Fibroblast of lung (primary cell): ENCODE measurements at regions not wholly inside any gene's neighbourhood (a gene's known extent, or its start where the extent isn't known, plus 50 kb on each side); places are given as distances from the start of the nearest gene placed in this dataset.

Experiments
- DNase-seq, 2 donors: peaks; one replicate each; pipeline versions ENCODE4 v3.0.0 to v3.0.0-alpha.2; 2010; ENCODE audit warnings: low read depth in 2 of 2
- H2AFZ ChIP-seq: 2 replicates; pipeline ENCODE4 v1.5.1; 2012; ENCODE audit warnings: low read length, control low read depth, inconsistent platforms
- H3K27ac ChIP-seq: 2 replicates; pipeline ENCODE4 v1.5.1; 2011; ENCODE audit warnings: low read length, control low read depth; ENCODE audit not compliant: insufficient read depth
- H3K27me3 ChIP-seq: 2 replicates; pipeline ENCODE4 v1.5.1; 2011; ENCODE audit warnings: mild to moderate bottlenecking, low read length; ENCODE audit not compliant: control insufficient read depth, insufficient read depth
- H3K36me3 ChIP-seq: 2 replicates; pipeline ENCODE4 v1.5.1; 2011; ENCODE audit warnings: low read length; ENCODE audit not compliant: control insufficient read depth, insufficient read depth
- H3K4me1 ChIP-seq: 2 replicates; pipeline ENCODE4 v1.5.1; 2011; ENCODE audit warnings: low read length; ENCODE audit not compliant: control insufficient read depth, insufficient read depth; ENCODE audit errors: extremely low read depth
- H3K4me2 ChIP-seq: 2 replicates; pipeline ENCODE4 v1.5.1; 2011; ENCODE audit warnings: low read length, control low read depth; ENCODE audit not compliant: insufficient read depth; ENCODE audit errors: extremely low read depth
- H3K4me3 ChIP-seq, 4 experiments: fragments of 200-600 bp in 1 of 4; sonication (generic) in 1 of 4; replicated peaks in 1 of 4; 2 replicates each; pipeline ENCODE4 v1.5.1; 2011 to 2016; ENCODE audit warnings: low read length in 4 of 4, low read depth in 3 of 4, mild to moderate bottlenecking in 3 of 4, control low read depth in 2 of 4, inconsistent platforms in 1 of 4, mixed read lengths in 1 of 4; ENCODE audit not compliant: insufficient read depth in 1 of 4; ENCODE audit errors: control extremely low read depth in 1 of 4
- H3K79me2 ChIP-seq: 2 replicates; pipeline ENCODE4 v1.5.1; 2012; ENCODE audit warnings: mild to moderate bottlenecking, low read length, inconsistent platforms; ENCODE audit not compliant: control insufficient read depth, insufficient read depth
- H3K9ac ChIP-seq: 2 replicates; pipeline ENCODE4 v1.5.1; 2011; ENCODE audit warnings: mild to moderate bottlenecking, low read length, control low read depth; ENCODE audit not compliant: insufficient read depth
- H3K9me3 ChIP-seq: 2 replicates; pipeline ENCODE4 v1.5.1; 2012; ENCODE audit warnings: low read depth, low read length; ENCODE audit not compliant: control insufficient read depth, insufficient read depth
- H4K20me1 ChIP-seq: 2 replicates; pipeline ENCODE4 v1.5.1; 2011; ENCODE audit warnings: low read length; ENCODE audit not compliant: control insufficient read depth, insufficient read depth; ENCODE audit errors: extremely low read depth
- EZH2 ChIP-seq: IDR thresholded peaks from 2 replicates; pipeline ENCODE4 v1.5.1; 2012; ENCODE audit warnings: low read length, control low read depth, mild to moderate bottlenecking; ENCODE audit errors: missing control alignments
- TF ChIP-seq, protein P1 (sequence below), 2 donors: IDR thresholded peaks in 1 of 2; conservative IDR thresholded peaks in 1 of 2; 1 replicate in 1 of 2; 2 replicates in 1 of 2; pipeline ENCODE4 v1.5.1; 2011 to 2012; ENCODE audit warnings: low read length in 2 of 2, control low read depth in 1 of 2, inconsistent platforms in 1 of 2, low read depth in 1 of 2, mild to moderate bottlenecking in 1 of 2

DNA sequence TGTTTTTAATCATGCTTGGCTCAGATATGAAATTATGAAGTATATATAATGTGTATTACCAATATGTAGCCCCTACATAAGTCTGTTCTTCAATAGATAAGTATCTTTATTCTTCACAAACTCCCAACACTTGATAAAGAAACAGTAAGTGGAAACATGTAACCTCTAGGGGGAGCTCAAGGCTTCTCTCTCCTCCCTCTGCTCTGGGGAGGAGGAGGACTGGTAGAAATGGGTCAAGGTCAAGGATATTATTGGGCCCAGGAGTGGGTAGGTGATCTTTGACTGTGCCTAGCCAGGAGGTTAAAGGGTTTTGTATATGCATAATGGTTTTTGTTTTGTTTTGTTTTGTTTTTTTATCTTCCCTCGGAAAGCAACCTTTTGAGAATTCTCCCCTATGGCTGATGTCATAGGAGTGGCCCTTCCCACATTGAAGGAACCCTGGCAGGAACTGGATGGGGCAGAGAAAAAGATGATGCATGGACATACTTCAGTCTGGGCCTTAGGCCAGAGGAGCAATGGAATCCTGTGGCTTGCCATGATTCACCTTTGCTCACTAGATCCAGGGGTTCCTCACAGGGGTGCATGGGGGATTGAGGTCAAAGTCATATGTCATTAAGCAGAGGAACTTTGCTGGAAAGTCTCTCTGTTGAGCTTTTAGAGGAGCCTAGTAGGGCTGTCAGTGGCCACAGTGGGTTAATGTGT, 460.3 kb downstream of the MID1IP1 start:
- DNase-seq = peak; percentile 25 to 75
- H3K79me2 ChIP-seq = no peaks in the 10 kb centered on the region
- no peak overlapping the region for H3K27ac ChIP-seq
- no peak overlapping the region for H3K4me3 ChIP-seq
- no peak overlapping the region for H3K4me2 ChIP-seq
- H3K9ac ChIP-seq = no peak overlapping the region
- no peaks in the 10 kb centered on the region for H3K9me3 ChIP-seq
- H4K20me1 ChIP-seq = no peaks in the 10 kb centered on the region
- TF ChIP-seq, protein P1, sequence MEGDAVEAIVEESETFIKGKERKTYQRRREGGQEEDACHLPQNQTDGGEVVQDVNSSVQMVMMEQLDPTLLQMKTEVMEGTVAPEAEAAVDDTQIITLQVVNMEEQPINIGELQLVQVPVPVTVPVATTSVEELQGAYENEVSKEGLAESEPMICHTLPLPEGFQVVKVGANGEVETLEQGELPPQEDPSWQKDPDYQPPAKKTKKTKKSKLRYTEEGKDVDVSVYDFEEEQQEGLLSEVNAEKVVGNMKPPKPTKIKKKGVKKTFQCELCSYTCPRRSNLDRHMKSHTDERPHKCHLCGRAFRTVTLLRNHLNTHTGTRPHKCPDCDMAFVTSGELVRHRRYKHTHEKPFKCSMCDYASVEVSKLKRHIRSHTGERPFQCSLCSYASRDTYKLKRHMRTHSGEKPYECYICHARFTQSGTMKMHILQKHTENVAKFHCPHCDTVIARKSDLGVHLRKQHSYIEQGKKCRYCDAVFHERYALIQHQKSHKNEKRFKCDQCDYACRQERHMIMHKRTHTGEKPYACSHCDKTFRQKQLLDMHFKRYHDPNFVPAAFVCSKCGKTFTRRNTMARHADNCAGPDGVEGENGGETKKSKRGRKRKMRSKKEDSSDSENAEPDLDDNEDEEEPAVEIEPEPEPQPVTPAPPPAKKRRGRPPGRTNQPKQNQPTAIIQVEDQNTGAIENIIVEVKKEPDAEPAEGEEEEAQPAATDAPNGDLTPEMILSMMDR (conservative IDR thresholded peaks at IDR 0.05 in 1 of 2, IDR thresholded peaks at IDR 0.05 in 1 of 2; ENCODE audit: low read depth in 1 of 2, low read length in 2 of 2) = peak; percentile 24 to 40
- TF ChIP-seq EZH2 = no peak
- H3K27me3 ChIP-seq = no peaks in the 10 kb centered on the region
- H3K36me3 ChIP-seq = no peaks in the 10 kb centered on the region
- H2AFZ ChIP-seq = no peak overlapping the region
- H3K4me1 ChIP-seq = no peaks in the 10 kb centered on the region

DNA sequence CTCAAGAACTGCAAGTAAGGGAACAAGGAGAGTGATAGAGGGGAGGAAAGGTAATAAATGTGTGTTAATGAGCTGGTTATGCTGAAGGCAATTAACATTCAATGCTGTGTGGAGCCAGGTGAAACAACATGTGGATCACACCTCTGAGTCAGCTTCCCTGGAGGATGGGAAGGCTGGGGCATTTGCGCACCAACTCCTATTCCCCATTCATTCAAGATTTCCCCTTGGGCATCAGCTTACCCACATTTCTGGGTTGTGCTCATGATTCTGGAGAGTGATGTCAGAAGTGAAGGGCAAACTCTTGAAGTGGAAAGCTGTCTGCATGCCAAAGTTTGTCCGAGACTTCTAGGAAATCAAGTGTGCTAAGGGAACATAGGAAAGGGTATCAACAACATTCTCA, 461.4 kb downstream of the MID1IP1 start:
- Histone ChIP-seq H2AFZ (no peak overlapping the region), H3K9me3 (no peaks in the 10 kb centered on the region), H3K79me2 (no peaks in the 10 kb centered on the region), H4K20me1 (no peaks in the 10 kb centered on the region), H3K4me2 (no peak overlapping the region), H3K27me3 (no peaks in the 10 kb centered on the region), H3K36me3 (no peaks in the 10 kb centered on the region), H3K4me1 (no peaks in the 10 kb centered on the region), H3K27ac (no peak overlapping the region), H3K4me3 (no peak overlapping the region), H3K9ac (no peak overlapping the region)
- DNase-seq = no peak
- TF ChIP-seq, protein P1 (conservative IDR thresholded peaks at IDR 0.05 in 1 of 2, IDR thresholded peaks at IDR 0.05 in 1 of 2; ENCODE audit: low read depth in 1 of 2, low read length in 2 of 2) = no peak
- TF ChIP-seq EZH2 = no peak

DNA sequence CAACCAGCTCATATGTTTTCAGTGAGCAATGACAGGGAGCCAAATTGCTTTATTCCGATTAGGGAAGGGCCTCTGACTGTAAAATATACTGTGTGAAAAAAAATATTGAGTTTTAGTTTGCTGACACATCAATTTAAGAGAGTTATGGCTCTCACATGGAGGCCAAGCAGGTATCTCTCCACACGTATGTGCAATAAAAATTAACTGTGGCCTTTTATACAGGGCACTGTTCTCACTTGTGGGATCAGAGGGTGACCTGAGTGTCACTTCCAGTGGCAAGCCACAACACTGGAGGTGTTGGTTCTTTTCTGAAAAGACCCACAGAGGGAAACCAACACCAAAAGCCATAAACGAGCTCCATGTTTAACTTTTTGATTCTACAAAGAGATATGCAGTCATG, 462.8 kb downstream of the MID1IP1 start:
- Histone ChIP-seq H3K27me3 (no peaks in the 10 kb centered on the region), H3K4me2 (no peak overlapping the region), H3K4me3 (no peak overlapping the region), H3K9me3 (no peaks in the 10 kb centered on the region), H3K36me3 (no peaks in the 10 kb centered on the region), H4K20me1 (no peaks in the 10 kb centered on the region), H3K27ac (no peak overlapping the region), H2AFZ (no peak overlapping the region), H3K4me1 (no peaks in the 10 kb centered on the region), H3K79me2 (no peaks in the 10 kb centered on the region), H3K9ac (no peak overlapping the region)
- DNase-seq = no peak
- TF ChIP-seq EZH2 = no peak
- TF ChIP-seq, protein P1 (conservative IDR thresholded peaks at IDR 0.05 in 1 of 2, IDR thresholded peaks at IDR 0.05 in 1 of 2; ENCODE audit: low read depth in 1 of 2, low read length in 2 of 2) = no peak
